ENCODE measurements at regions not wholly inside any gene's neighbourhood (a gene's known extent, or its start where the extent isn't known, plus 50 kb on each side); places are given as distances from the start of the nearest gene placed in this dataset.
"Not testable (repeated sequence)": the region's sequence is repeated elsewhere in the genome, so short reads cannot be mapped to it uniquely, and the experiment has no call there.

- H3K4me3 ChIP-seq (ENCODE audit: low read depth, low read length) = no peak overlapping the region
- no peak for TF ChIP-seq CTCF (conservative IDR thresholded peaks at IDR 0.05; ENCODE audit: low read depth, low read length)
- DNase-seq (ENCODE audit: low read depth) = no peak
Observed at GRCh38 chr6:144364782-144365181, 79.6 kb downstream of the UTRN start.

- DNase-seq (ENCODE audit: low read depth) = no peak
- TF ChIP-seq CTCF (conservative IDR thresholded peaks at IDR 0.05; ENCODE audit: low read depth, low read length) = no peak
- no peak overlapping the region for H3K4me3 ChIP-seq (ENCODE audit: low read depth, low read length)
Observed at GRCh38 chr6:144365271-144365670, 80.1 kb downstream of the UTRN start.

GRCh38 chr6:144369696-144370095 lies 84.6 kb downstream of the UTRN start:
- not testable (repeated sequence) for DNase-seq (ENCODE audit: low read depth); H3K4me3 ChIP-seq (ENCODE audit: low read depth, low read length)

GRCh38 chr6:144372116-144372515 lies 87.0 kb downstream of the UTRN start:
- no peak overlapping the region for H3K4me3 ChIP-seq (ENCODE audit: low read depth, low read length)
- no peak for DNase-seq (ENCODE audit: low read depth)
- TF ChIP-seq CTCF (conservative IDR thresholded peaks at IDR 0.05; ENCODE audit: low read depth, low read length) = no peak

- TF ChIP-seq CTCF (conservative IDR thresholded peaks at IDR 0.05; ENCODE audit: low read depth, low read length) = no peak
- no peak overlapping the region for H3K4me3 ChIP-seq (ENCODE audit: low read depth, low read length)
- DNase-seq (ENCODE audit: low read depth) = no peak
Observed at GRCh38 chr6:144372611-144373594, 87.8 kb downstream of the UTRN start.

GRCh38 chr6:144374525-144374924 lies 89.4 kb downstream of the UTRN start:
- DNase-seq (ENCODE audit: low read depth); H3K4me3 ChIP-seq (ENCODE audit: low read depth, low read length): not testable (repeated sequence)

GRCh38 chr6:144377586-144378210 lies 92.6 kb downstream of the UTRN start:
- peak; percentile 78 for DNase-seq (ENCODE audit: low read depth)
- no peak for TF ChIP-seq CTCF (conservative IDR thresholded peaks at IDR 0.05; ENCODE audit: low read depth, low read length)
- no peak overlapping the region for H3K4me3 ChIP-seq (ENCODE audit: low read depth, low read length)

- no peak for DNase-seq (ENCODE audit: low read depth)
- no peak overlapping the region for H3K4me3 ChIP-seq (ENCODE audit: low read depth, low read length)
- TF ChIP-seq CTCF (conservative IDR thresholded peaks at IDR 0.05; ENCODE audit: low read depth, low read length) = no peak
Observed at GRCh38 chr6:144378437-144378836, 93.3 kb downstream of the UTRN start.

All from choroid plexus epithelial cell (primary cell).